ENCODE measurements at regions not wholly inside any gene's neighbourhood (a gene's known extent, or its start where the extent isn't known, plus 50 kb on each side); places are given as distances from the start of the nearest gene placed in this dataset.

- peak; percentile 20 for DNase-seq
Observed at GRCh38 chr1:81477710-81478109, 323.0 kb upstream of the ADGRL2 start.

DNA sequence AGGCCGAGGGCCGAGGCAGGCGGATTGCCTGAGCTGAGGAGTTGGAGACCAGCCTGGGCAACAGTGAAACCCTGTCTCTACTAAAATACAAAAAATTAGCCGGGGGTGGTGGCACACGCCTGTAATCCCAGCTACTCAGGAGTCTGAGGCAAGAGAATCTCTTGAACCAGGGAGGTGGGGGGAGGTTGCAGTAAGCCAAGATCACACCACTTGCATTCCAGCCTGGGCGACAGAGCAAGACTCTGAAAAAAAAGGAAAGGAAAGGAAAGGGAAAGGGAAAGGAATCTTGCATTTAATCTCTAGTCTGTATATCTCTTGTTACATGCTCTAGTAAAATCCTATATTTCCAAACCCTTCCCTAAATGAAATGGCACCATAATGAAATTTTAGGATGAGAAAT is 328.3 kb upstream of the ADGRL2 start:
- DNase-seq = no peak

- DNase-seq = no peak
Observed at GRCh38 chr1:81471255-81471654, 329.5 kb upstream of the ADGRL2 start.

- no peak for DNase-seq
Observed at GRCh38 chr1:81470275-81470674, 330.5 kb upstream of the ADGRL2 start.

DNA sequence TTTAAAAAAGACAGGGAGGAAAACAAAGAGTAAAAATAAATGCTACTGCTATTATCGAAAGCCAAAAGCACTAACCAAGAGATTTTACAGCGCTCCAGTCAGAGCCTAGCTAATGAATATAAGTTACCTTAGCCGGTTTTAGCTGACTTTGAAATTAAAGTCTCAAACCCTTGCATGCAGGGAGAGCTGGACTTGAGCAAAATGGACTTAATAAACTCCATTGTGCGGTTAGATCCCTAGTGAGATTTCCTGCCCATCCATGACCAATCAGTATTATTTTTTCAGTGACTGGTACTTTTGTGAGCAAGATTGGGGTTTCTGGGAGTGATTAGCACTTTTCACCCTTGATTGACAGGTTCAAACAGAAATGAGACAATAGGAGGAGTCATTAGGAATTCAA is 333.4 kb upstream of the ADGRL2 start:
- DNase-seq = no peak

GRCh38 chr1:81466961-81467360 is 333.8 kb upstream of the ADGRL2 start:
- no peak for DNase-seq

GRCh38 chr1:81463936-81464837 is 336.5 kb upstream of the ADGRL2 start:
- DNase-seq = no peak

- DNase-seq = no peak
Observed at GRCh38 chr1:81459043-81459442, 341.7 kb upstream of the ADGRL2 start.

DNA sequence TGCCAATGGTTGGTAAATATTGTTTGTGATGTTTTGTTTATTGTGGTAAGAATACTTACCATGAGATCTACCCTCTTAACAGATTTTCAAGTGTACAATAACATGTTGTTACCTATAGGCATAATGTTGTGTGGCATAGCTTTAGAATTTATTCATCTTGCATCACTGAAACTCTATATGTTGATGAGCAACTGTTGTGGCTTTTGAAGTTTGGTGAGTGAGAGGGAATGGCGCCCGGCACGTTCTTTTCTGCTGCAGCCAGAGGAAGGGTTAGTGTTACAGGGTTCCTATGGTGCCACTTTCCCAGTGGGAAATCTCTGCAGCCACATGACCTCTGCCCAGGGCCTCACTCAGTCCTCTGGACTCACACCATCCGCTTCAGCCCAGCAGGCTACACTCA is 342.5 kb upstream of the ADGRL2 start:
- no peak for DNase-seq

- no peak for DNase-seq
Observed at GRCh38 chr1:81455481-81455880, 345.3 kb upstream of the ADGRL2 start.

GRCh38 chr1:81453971-81454370 is 346.8 kb upstream of the ADGRL2 start:
- no peak for DNase-seq

GRCh38 chr1:81453367-81453703 is 347.4 kb upstream of the ADGRL2 start:
- DNase-seq = no peak

DNA sequence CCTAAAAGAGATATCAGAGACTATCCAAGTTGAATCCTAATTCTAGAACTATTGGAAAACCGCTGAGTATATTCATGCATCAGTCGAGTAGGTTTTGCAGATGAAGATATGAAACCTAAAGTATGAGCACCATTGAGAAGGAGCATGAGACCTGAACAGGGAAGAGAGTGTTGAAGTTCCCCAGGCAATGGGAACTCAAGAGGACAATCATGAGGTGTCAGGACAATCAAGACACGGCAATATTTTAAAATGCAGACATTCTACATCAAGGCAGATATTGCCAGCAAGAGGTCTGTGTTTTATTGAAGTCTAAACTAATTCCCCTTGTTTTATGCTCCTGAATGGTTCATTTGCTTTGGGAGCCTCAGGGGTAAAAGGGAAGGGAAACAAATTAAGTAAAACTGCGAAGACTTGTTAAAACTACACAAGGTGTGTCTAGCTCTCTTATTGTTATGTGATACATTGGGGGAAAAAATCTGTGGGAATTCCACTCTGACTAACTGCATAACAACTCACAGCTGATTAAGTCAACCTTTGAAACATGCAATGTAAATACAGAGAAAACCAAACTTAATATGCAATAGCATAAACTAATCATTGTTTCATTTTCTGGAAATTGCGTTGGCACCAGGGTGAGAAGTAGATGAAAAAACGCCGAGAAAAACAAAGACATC is 347.9 kb upstream of the ADGRL2 start:
- no peak for DNase-seq

DNA sequence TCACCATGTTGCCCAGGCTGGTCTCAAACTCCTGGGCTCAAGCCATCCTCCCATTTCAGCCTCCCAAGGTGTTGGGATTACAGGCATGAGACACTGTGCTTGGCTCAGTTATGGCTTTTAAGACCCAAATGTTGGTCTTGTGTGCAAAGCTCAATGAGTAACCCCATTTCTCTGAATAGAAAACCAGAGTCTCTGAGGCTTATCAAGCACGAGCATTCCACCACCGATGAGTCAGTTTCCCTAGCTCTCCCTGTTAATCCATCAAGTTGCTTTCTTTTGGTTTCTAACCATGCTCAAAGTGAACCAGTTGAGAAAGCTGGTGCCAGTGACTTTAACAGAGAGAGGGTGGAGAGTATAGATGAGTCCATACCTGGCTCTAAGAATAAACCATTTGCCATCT is 350.9 kb upstream of the ADGRL2 start:
- no peak for DNase-seq

- no peak for DNase-seq
Observed at GRCh38 chr1:81446000-81446669, 354.6 kb upstream of the ADGRL2 start.

- DNase-seq = no peak
Observed at GRCh38 chr1:81443288-81443687, 357.4 kb upstream of the ADGRL2 start.

DNA sequence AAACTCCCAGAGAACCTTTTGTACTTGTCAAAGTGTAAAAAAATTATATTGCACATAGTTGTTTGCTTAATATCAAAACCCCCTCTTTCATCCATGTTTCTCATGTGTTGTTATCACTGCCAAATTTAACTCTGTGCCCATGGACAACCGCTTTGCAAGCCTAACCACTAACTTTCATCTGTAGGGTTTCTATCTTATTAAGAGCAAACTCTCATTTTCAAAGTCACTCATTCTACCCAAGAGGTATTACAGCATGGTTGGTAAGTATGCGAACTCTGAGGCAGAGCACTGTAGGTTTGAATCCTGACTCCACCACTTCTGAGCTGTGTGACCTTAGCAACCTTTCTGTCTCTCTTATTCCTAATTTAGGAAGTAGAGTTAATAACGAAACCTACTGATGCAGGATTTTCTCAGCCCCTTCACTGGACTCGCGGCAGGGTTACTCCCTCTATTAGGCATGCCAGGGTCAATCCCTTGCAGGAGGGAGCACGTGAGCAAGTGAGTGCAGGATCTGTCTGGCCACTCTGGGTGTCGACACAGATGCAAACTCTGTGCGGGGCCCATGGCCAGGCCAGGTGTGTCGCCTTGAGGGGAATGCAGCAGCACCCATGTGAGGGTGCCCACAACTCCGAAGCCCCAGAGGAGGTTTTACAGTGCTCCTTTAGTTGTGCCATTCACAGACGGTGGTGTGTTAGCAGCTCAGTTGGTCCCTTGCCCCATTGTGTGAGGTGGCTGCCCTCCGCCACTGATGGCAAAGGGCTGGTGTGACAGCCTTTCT is 361.5 kb upstream of the ADGRL2 start:
- no peak for DNase-seq

DNA sequence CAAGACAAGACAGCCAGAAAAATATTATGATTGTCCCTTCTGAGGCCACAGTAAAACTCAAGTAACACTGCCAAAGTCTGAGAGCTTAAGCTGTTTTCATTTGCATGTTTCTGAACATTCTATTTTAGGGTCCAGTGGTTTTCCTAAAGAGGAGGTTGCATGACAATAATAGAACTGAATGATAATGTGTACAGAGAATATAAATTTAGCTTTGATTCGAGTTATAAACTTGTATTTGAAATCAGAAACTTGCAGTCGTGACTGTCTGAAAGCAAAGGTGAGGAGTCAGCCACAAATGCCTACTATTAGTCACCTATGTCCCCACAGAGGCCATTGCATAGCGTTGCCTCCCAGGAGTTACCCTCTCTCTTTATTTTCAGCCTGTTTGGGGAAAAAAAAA is 363.1 kb upstream of the ADGRL2 start:
- no peak for DNase-seq

DNA sequence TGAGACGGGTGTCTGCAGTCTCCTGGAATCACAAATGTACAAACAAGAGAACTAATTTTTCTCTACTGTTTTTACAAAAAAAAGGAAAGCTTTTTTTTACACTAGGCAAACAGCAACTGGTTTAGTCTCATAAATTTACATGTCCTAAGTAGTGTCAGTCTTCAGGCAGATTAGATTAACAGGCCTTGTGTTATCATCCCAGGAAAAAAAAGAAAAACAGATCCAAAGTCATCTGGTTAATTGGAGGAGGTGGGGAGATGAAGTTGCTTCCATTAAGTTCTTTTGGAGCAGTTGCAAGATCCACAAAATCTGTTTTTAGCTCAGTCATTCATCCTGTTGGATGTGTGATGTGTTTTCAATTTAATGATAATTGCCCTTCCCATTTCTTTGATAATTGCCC is 363.5 kb upstream of the ADGRL2 start:
- DNase-seq = no peak

DNA sequence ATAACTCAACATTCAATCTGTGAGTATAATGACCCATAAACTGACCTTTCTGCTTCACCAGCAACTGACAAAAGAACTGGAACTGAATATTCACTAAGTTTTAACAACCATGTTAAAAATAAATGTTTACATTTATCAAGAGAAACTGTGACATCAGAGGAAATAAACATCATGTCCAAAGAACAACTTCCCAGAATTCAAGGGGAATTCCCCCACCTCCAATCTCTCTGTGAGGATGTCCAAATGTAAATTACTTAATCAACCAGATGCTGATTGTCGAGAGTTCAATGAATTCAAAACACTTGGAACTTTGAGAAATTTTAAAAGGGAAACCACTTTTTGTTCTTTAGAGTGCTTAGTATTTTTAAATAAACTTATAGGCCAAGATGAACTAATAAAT is 365.6 kb upstream of the ADGRL2 start:
- no peak for DNase-seq

- no peak for DNase-seq
Observed at GRCh38 chr1:81433676-81434075, 367.1 kb upstream of the ADGRL2 start.

DNA sequence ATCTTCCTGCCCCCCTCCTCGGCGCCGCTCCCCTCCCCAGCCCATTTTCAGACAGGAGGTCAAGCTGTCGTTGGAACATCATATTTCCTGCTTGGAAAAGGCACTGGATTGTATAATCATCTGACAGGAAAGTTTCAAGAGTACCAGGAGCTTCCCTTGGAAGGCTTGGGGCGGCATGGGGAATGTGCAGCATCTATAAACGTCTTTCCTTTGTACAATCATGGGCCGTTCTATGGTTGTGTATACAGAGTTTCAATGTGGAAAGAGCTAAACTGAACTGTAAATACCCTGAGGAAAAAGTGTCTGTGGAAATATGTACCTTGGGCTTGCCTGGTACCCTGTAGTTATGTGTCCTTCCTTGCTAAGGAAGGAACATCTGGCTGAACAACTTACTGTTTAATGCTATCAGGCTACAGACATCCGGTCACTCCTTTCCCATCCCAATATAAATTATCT is 368.1 kb upstream of the ADGRL2 start:
- DNase-seq = no peak

- DNase-seq = peak; percentile 44
Observed at GRCh38 chr1:81432059-81432458, 368.7 kb upstream of the ADGRL2 start.
